ENCODE measurements at regions not wholly inside any gene's neighbourhood (a gene's known extent, or its start where the extent isn't known, plus 50 kb on each side); places are given as distances from the start of the nearest gene placed in this dataset.

DNA sequence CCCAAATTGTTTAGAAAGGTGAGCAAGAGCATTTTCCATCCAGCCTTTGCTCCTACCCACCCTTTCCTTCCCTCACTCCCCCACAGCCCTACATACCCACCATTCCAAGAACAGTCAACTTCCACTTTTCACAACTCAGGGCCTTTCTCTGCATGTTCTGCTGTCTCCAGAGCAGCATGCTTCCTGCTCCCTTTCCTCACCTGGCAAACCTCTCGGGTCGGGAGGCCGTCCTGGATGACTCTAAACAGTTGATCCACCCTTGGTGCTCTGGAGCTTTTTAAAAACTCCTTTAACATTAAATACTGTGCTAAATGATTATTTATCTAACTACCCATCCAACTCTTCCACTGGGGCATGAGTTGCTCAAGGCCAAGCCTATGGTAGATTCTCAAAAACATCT is 200.6 kb downstream of the SETD4 start:
- no peak overlapping the region for H3K27ac ChIP-seq (ENCODE audit: low read length)
- H3K36me3 ChIP-seq (ENCODE audit: control insufficient read depth, insufficient read depth, low read length), result no peaks in the 10 kb centered on the region
- ATAC-seq, result no peak
- intact Hi-C loops (cut with micrococcal nuclease; ENCODE audit: unreplicated experiment) (no loop called here), in situ Hi-C loops (cut with HindIII; ENCODE audit: low pct_unique_long_range_greater_than_20kb, low sequenced_read_pairs) (no loop called here)
- DNase-seq (ENCODE audit: low read depth, low spot score), result no peak
- TF ChIP-seq, protein P1, sequence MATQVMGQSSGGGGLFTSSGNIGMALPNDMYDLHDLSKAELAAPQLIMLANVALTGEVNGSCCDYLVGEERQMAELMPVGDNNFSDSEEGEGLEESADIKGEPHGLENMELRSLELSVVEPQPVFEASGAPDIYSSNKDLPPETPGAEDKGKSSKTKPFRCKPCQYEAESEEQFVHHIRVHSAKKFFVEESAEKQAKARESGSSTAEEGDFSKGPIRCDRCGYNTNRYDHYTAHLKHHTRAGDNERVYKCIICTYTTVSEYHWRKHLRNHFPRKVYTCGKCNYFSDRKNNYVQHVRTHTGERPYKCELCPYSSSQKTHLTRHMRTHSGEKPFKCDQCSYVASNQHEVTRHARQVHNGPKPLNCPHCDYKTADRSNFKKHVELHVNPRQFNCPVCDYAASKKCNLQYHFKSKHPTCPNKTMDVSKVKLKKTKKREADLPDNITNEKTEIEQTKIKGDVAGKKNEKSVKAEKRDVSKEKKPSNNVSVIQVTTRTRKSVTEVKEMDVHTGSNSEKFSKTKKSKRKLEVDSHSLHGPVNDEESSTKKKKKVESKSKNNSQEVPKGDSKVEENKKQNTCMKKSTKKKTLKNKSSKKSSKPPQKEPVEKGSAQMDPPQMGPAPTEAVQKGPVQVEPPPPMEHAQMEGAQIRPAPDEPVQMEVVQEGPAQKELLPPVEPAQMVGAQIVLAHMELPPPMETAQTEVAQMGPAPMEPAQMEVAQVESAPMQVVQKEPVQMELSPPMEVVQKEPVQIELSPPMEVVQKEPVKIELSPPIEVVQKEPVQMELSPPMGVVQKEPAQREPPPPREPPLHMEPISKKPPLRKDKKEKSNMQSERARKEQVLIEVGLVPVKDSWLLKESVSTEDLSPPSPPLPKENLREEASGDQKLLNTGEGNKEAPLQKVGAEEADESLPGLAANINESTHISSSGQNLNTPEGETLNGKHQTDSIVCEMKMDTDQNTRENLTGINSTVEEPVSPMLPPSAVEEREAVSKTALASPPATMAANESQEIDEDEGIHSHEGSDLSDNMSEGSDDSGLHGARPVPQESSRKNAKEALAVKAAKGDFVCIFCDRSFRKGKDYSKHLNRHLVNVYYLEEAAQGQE (IDR thresholded peaks at IDR 0.05; ENCODE audit: insufficient read depth in 1 of 2, low read depth in 2 of 2, low read length in 1 of 2), result no peak
- TF ChIP-seq SIN3A (IDR thresholded peaks at IDR 0.05; ENCODE audit: borderline replicate concordance, insufficient read depth, low read depth, low read length) (no peak), TCF7L2 (IDR thresholded peaks at IDR 0.05; ENCODE audit: low read depth, low read length) (no peak), POLR2AphosphoS5 (IDR thresholded peaks at IDR 0.05; ENCODE audit: low read depth, low read length) (no peak)
- peaks cover 4% of the 10 kb centered on the region; the same call in 1 of the 2 replicates for H3K27me3 ChIP-seq (ENCODE audit: control insufficient read depth, insufficient read depth, low read length)
- no TSS peak for BruUV-seq (replicated peaks)
- ChIA-PET POLR2A (no interaction called here), CTCF (no interaction called here)
- H3K4me3 ChIP-seq (ENCODE audit: low read depth in 2 of 2, low read length in 2 of 2), result no peak overlapping the region
- H3K9me3 ChIP-seq (ENCODE audit: control insufficient read depth, insufficient read depth, low read depth, low read length), result no peaks in the 10 kb centered on the region
- no peaks in the 10 kb centered on the region for H3K4me1 ChIP-seq (ENCODE audit: control insufficient read depth, insufficient read depth, low read length)

DNA sequence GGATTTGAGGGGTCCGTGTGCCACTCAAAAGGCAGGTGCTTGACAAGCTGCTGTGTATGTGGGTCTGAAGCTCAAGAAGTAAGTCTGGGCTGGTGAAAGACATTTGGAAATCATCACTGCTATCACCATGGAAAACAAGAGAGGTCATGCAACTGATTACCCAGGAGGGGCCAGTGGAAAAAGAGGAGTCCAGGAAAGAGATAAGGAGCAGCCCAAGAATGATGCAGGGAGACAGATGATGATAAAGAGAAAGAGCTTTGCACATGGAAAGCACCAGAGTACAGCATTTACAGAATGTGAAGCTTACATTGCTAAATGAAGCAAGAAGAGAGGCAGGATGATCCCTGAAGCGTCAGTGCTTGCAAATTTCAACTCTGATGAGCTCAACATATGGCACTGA is 203.2 kb downstream of the SETD4 start:
- BruUV-seq (replicated peaks), result no TSS peak
- ChIA-PET CTCF (no interaction called here), POLR2A (no interaction called here)
- ATAC-seq (no peak), DNase-seq (ENCODE audit: low read depth, low spot score) (no peak)
- Histone ChIP-seq H3K4me3 (ENCODE audit: low read depth in 2 of 2, low read length in 2 of 2) (no peak overlapping the region), H3K9me3 (ENCODE audit: control insufficient read depth, insufficient read depth, low read depth, low read length) (no peaks in the 10 kb centered on the region), H3K36me3 (ENCODE audit: control insufficient read depth, insufficient read depth, low read length) (no peaks in the 10 kb centered on the region), H3K27me3 (ENCODE audit: control insufficient read depth, insufficient read depth, low read length) (peaks cover 4% of the 10 kb centered on the region; the same call in 1 of the 2 replicates), H3K27ac (ENCODE audit: low read length) (no peak overlapping the region), H3K4me1 (ENCODE audit: control insufficient read depth, insufficient read depth, low read length) (no peaks in the 10 kb centered on the region)
- intact Hi-C loops (cut with micrococcal nuclease; ENCODE audit: unreplicated experiment) (no loop called here), in situ Hi-C loops (cut with HindIII; ENCODE audit: low pct_unique_long_range_greater_than_20kb, low sequenced_read_pairs) (no loop called here)
- TF ChIP-seq POLR2AphosphoS5 (IDR thresholded peaks at IDR 0.05; ENCODE audit: low read depth, low read length), result no peak
- TF ChIP-seq, protein P1 (IDR thresholded peaks at IDR 0.05; ENCODE audit: insufficient read depth in 1 of 2, low read depth in 2 of 2, low read length in 1 of 2), result no peak
- no peak for TF ChIP-seq SIN3A (IDR thresholded peaks at IDR 0.05; ENCODE audit: borderline replicate concordance, insufficient read depth, low read depth, low read length)
- TF ChIP-seq, protein P2, sequence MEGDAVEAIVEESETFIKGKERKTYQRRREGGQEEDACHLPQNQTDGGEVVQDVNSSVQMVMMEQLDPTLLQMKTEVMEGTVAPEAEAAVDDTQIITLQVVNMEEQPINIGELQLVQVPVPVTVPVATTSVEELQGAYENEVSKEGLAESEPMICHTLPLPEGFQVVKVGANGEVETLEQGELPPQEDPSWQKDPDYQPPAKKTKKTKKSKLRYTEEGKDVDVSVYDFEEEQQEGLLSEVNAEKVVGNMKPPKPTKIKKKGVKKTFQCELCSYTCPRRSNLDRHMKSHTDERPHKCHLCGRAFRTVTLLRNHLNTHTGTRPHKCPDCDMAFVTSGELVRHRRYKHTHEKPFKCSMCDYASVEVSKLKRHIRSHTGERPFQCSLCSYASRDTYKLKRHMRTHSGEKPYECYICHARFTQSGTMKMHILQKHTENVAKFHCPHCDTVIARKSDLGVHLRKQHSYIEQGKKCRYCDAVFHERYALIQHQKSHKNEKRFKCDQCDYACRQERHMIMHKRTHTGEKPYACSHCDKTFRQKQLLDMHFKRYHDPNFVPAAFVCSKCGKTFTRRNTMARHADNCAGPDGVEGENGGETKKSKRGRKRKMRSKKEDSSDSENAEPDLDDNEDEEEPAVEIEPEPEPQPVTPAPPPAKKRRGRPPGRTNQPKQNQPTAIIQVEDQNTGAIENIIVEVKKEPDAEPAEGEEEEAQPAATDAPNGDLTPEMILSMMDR (IDR thresholded peaks at IDR 0.05), result no peak
- TF ChIP-seq TCF7L2 (IDR thresholded peaks at IDR 0.05; ENCODE audit: low read depth, low read length), result no peak
